ENCODE measurements at regions not wholly inside any gene's neighbourhood (a gene's known extent, or its start where the extent isn't known, plus 50 kb on each side); places are given as distances from the start of the nearest gene placed in this dataset.

GRCh38 chr20:51313358-51313827 is 229.1 kb downstream of the NFATC2 start:
- DNase-seq (ENCODE audit: extremely low spot score) = no peak
- Histone ChIP-seq H3K4me3 (no peak overlapping the region), H3K9me3 (no peaks in the 10 kb centered on the region), H3K27me3 (peaks cover 0 to 26% (median 0%) of the 10 kb centered on the region in 4 donors), H3K4me1 (no peaks in the 10 kb centered on the region), H3K36me3 (no peaks in the 10 kb centered on the region), H3K27ac (replicated peaks in 1 of 4) (no peak overlapping the region)
- whole genome bisulfite sequencing = 75% methylated on average over 5 of the region's 5 CpGs
- intact Hi-C loops (cut with DNase I) = no loop called here
- TF ChIP-seq POLR2AphosphoS5 (IDR thresholded peaks at IDR 0.05) (no peak), EP300 (IDR thresholded peaks at IDR 0.05) (no peak), POLR2A (IDR thresholded peaks at IDR 0.05; ENCODE audit: low read depth) (no peak)
- TF ChIP-seq, protein P1, sequence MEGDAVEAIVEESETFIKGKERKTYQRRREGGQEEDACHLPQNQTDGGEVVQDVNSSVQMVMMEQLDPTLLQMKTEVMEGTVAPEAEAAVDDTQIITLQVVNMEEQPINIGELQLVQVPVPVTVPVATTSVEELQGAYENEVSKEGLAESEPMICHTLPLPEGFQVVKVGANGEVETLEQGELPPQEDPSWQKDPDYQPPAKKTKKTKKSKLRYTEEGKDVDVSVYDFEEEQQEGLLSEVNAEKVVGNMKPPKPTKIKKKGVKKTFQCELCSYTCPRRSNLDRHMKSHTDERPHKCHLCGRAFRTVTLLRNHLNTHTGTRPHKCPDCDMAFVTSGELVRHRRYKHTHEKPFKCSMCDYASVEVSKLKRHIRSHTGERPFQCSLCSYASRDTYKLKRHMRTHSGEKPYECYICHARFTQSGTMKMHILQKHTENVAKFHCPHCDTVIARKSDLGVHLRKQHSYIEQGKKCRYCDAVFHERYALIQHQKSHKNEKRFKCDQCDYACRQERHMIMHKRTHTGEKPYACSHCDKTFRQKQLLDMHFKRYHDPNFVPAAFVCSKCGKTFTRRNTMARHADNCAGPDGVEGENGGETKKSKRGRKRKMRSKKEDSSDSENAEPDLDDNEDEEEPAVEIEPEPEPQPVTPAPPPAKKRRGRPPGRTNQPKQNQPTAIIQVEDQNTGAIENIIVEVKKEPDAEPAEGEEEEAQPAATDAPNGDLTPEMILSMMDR (IDR thresholded peaks at IDR 0.05) = no peak

DNA sequence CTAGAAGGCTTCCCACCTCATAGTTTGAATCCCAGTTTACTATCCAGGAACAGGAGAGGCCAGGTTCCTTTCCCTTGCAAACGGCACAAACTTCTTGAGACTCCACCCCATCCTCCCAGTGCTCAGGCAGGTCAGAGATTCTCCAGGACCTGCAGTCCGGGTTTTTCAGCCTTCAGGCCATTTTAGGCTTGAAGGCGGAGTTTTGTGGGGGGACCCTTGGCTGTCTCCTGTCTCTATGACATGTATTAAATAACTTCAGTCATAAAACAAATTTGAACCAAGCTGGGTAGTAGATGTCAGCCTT is 230.1 kb downstream of the NFATC2 start:
- intact Hi-C loops (cut with DNase I) = no loop called here
- 63% methylated on average over 3 of the region's 3 CpGs for WGBS
- H3K4me3 ChIP-seq = no peak overlapping the region
- DNase-seq (ENCODE audit: extremely low spot score) = no peak
- H3K9me3 ChIP-seq = no peaks in the 10 kb centered on the region
- H3K4me1 ChIP-seq = no peaks in the 10 kb centered on the region
- no peaks in the 10 kb centered on the region for H3K36me3 ChIP-seq
- H3K27me3 ChIP-seq = peaks cover 0 to 19% (median 0%) of the 10 kb centered on the region in 4 donors
- H3K27ac ChIP-seq (replicated peaks in 1 of 4) = no peak overlapping the region
- TF ChIP-seq POLR2A (IDR thresholded peaks at IDR 0.05; ENCODE audit: low read depth) (no peak), EP300 (IDR thresholded peaks at IDR 0.05) (no peak), POLR2AphosphoS5 (IDR thresholded peaks at IDR 0.05) (no peak)
- TF ChIP-seq, protein P1 (IDR thresholded peaks at IDR 0.05) = no peak

GRCh38 chr20:51311636-51312479 is 230.7 kb downstream of the NFATC2 start:
- peaks cover 0 to 17% (median 0%) of the 10 kb centered on the region in 4 donors for H3K27me3 ChIP-seq
- peaks cover 0 to 3% (median 2%) of the 10 kb centered on the region in 4 donors for H3K4me1 ChIP-seq
- DNase-seq (ENCODE audit: extremely low spot score) = no peak
- intact Hi-C loops (cut with DNase I) = no loop called here
- H3K27ac ChIP-seq (replicated peaks in 1 of 4) = no peak overlapping the region
- H3K36me3 ChIP-seq = no peaks in the 10 kb centered on the region
- TF ChIP-seq POLR2AphosphoS5 (IDR thresholded peaks at IDR 0.05) (no peak), EP300 (IDR thresholded peaks at IDR 0.05) (no peak)
- TF ChIP-seq, protein P1 (IDR thresholded peaks at IDR 0.05) = no peak
- WGBS = 68% methylated on average over 12 of the region's 12 CpGs
- H3K9me3 ChIP-seq = no peaks in the 10 kb centered on the region
- no peak overlapping the region for H3K4me3 ChIP-seq

DNA sequence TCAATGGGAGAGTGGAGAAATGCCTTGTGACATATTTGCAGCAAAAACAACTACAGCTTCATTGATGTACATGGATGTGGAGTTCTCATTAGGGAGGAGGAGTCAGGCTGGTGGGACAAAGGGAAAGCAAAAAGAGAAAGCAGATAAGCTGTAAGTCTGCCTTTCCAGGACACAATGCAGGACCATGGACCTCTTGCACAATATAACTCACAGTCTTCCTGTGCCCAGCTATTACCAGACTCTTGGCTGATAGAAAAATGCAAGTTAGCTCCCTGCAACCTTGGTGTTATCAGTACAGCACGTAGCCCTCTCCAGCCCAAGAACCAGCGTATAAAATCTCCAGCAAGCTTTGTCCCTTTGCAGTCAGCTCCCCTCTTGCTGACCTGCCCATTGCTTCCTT is 232.3 kb downstream of the NFATC2 start:
- Histone ChIP-seq H3K9me3 (no peaks in the 10 kb centered on the region), H3K4me1 (peaks cover 0 to 7% (median 5%) of the 10 kb centered on the region in 4 donors), H3K36me3 (no peaks in the 10 kb centered on the region), H3K27me3 (peaks cover 0 to 17% (median 0%) of the 10 kb centered on the region in 4 donors), H3K4me3 (no peak overlapping the region), H3K27ac (replicated peaks in 1 of 4) (no peak overlapping the region)
- intact Hi-C loops (cut with DNase I) = no loop called here
- TF ChIP-seq, protein P1 (IDR thresholded peaks at IDR 0.05) = no peak
- no peak for TF ChIP-seq POLR2AphosphoS5 (IDR thresholded peaks at IDR 0.05)
- TF ChIP-seq EP300 (IDR thresholded peaks at IDR 0.05) = no peak
- TF ChIP-seq POLR2A (IDR thresholded peaks at IDR 0.05; ENCODE audit: low read depth) = no peak
- no peak for DNase-seq (ENCODE audit: extremely low spot score)
- WGBS = 89% methylated on average over 2 of the region's 2 CpGs

All from esophagus muscularis mucosa (tissue), 4 donors.